RWPE1 (cell line): ENCODE measurements at regions not wholly inside any gene's neighbourhood (a gene's known extent, or its start where the extent isn't known, plus 50 kb on each side); places are given as distances from the start of the nearest gene placed in this dataset.
"Not testable (repeated sequence)": the region's sequence is repeated elsewhere in the genome, so short reads cannot be mapped to it uniquely, and the experiment has no call there.

ENCODE experiments used
- CTCF ChIA-PET: fragments of 350-600 bp; sonication (Branson Sonifier 250); formaldehyde crosslinking; extraction: SDS; loops from one replicate; lab custom pipeline; 2021; lab: Yijun Ruan, JAX
- POLR2A ChIA-PET: fragments of 400-600 bp; formaldehyde crosslinking; extraction: SDS; loops from one replicate; lab custom pipeline; 2020; ENCODE audit warnings: antibody characterized with exemption; ENCODE audit not compliant: low non-redundant PET; lab: Yijun Ruan, JAX
- DNase-seq: peaks from one replicate; pipeline ENCODE4 v3.0.0; 2012; ENCODE audit warnings: low spot score
- H3K27ac ChIP-seq: fragments of 450-650 bp; 2 replicates; pipeline ENCODE4 v1.5.1; 2017
- CTCF ChIP-seq: fragments of 450-650 bp; conservative IDR thresholded peaks from 2 replicates; pipeline ENCODE4 v1.5.1; 2017; ENCODE audit warnings: low read depth, mild to moderate bottlenecking

DNA sequence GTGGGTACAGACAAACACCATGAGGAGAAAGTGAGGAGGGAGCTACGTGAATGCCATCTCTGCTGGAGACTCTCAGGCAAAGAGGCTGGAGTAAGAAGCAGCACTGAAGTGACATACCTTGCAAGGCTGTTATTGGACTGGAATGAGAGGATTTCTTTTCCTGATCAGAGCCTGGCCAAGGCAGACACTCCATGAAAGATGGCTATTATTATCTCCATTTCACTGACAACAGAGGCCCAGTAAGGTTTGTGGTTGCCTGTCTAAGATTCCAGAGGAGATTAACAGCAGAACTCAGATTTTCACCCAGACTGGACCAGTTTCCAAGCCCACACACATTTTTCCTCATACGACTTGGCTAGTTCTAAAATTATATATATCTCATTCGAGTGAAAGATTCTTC lies 162.0 kb upstream of the EOLA2 start:
- no peak for DNase-seq
- ChIA-PET POLR2A (no interaction called here), CTCF (no interaction called here)
- TF ChIP-seq CTCF: no peak
- no peak overlapping the region for H3K27ac ChIP-seq

DNA sequence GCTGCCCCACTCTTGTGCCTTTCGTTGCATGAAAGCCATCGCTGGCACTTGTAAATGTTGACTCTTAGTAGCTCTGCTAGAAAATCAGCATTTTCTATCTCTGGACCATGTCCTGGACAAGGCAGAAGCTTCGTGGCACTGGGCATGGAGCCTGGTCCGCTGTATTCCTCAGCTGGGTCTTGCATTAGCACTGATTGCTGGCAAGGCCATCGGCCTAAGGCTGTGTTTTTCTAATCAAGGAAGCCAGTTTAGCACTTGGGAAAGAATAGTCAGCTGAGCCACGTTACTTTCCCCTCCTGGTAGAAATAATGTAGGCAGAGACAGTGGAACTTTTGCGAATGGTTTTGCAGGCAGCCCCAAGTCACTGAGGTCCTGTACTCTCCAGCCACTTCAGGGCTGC lies 180.2 kb upstream of the EOLA2 start:
- ChIA-PET POLR2A (no interaction called here), CTCF (interaction anchor here (0.6 kb wide), 1 partner anchor 562 kb away, joined by 4 read pairs; no protein-coding TSS in a partner anchor)
- TF ChIP-seq CTCF: no peak
- no peak for DNase-seq
- H3K27ac ChIP-seq: no peak overlapping the region

DNA sequence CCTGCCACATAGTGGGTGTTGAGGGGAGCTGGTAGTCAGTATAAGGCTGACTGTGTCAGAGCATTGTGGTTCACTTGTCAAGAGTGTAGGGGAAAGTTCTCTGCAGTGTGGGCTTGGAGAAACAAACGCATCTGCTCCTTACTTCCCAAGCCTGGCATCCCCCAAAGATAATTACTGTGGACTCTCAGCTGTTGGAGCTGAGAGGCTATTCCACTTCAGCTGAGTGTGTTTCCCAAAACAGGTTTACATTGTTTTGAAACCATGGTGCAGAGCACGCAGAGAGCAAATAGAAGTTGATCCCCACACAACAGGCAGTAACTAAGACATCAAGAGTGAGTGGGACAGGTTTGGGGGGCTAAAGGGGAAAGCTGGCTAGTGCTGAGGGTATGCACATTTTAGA lies 181.0 kb upstream of the EOLA2 start:
- ChIA-PET CTCF (no interaction called here), POLR2A (no interaction called here)
- TF ChIP-seq CTCF: no peak
- DNase-seq: no peak
- no peak overlapping the region for H3K27ac ChIP-seq

- POLR2A ChIA-PET, DNase-seq, H3K27ac ChIP-seq, CTCF ChIA-PET: not testable (repeated sequence)
These were observed 186.8 kb upstream of the EOLA2 start for GRCh38 chrX:150125045-150125444.

DNA sequence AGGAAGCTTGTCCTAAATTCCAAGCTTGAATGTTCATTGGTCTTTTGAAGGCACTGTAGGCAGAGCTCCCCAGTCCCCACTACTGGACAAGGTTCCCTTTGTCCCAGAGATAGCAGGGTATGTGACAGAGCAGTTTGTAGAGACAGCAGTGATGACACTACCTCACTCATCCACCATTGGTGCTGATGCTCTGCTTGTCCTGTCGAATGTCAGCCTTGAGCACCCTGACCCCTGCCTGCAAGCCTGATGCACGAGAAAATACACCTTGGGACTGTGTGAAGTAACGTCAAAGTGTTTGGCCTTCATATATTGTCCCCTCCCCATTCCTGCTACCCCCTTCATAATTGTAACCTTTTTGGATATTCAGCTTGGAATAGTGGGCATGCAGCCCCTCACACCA lies 188.9 kb upstream of the EOLA2 start:
- ChIA-PET CTCF (no interaction called here), POLR2A (no interaction called here)
- no peak for DNase-seq
- no peak overlapping the region for H3K27ac ChIP-seq
- TF ChIP-seq CTCF: no peak

GRCh38 chrX:150143721-150144440 lies 205.6 kb upstream of the EOLA2 start:
- TF ChIP-seq CTCF: no peak
- no peak for DNase-seq
- CTCF ChIA-PET: no interaction called here
- no peak overlapping the region for H3K27ac ChIP-seq
- POLR2A ChIA-PET: no interaction called here

- DNase-seq: no peak
- CTCF ChIA-PET: no interaction called here
- H3K27ac ChIP-seq: no peak overlapping the region
- POLR2A ChIA-PET: no interaction called here
- no peak for TF ChIP-seq CTCF
These were observed 208.1 kb upstream of the EOLA2 start for GRCh38 chrX:150146271-150146896.
